Stimulated activated naive B cell treated with anti-CD40 and anti-IgM and Interleukin-4, amounts not matched to agents 10 μg/mL and 1 μg/mL and 100 μg/mL, for 72 hours (primary cell): ENCODE measurements at regions not wholly inside any gene's neighbourhood (a gene's known extent, or its start where the extent isn't known, plus 50 kb on each side); places are given as distances from the start of the nearest gene placed in this dataset.

Experiments
- ATAC-seq, 2 donors: fragments of 150-1000 bp; cut with Tn5 transposase; replicated peaks; 2 replicates each; pipeline ENCODE4 v1.10.0; 2021; ENCODE audit warnings: moderate library complexity in 1 of 2
- DNase-seq: peaks from one replicate; pipeline ENCODE4 v3.0.0; 2021
- H3K27ac Mint-ChIP-seq: one replicate; pipeline ENCODE4 v1.8.0; 2022; ENCODE audit warnings: mild to moderate bottlenecking, mixed read lengths
- H3K27me3 Mint-ChIP-seq, 2 donors: one replicate each; pipeline ENCODE4 v1.8.0; 2022; ENCODE audit warnings: mixed read lengths in 2 of 2
- H3K36me3 Mint-ChIP-seq, 2 donors: one replicate each; pipeline ENCODE4 v1.8.0; 2022; ENCODE audit warnings: mixed read lengths in 2 of 2, mild to moderate bottlenecking in 1 of 2
- H3K4me1 Mint-ChIP-seq, 2 donors: one replicate each; pipeline ENCODE4 v1.8.0; 2022; ENCODE audit warnings: mixed read lengths in 2 of 2, mild to moderate bottlenecking in 1 of 2
- H3K4me3 Mint-ChIP-seq, 2 donors: one replicate each; pipeline ENCODE4 v1.8.0; 2022; ENCODE audit warnings: mild to moderate bottlenecking in 2 of 2, mixed read lengths in 2 of 2, moderate library complexity in 1 of 2
- H3K9me3 Mint-ChIP-seq, 2 donors: one replicate each; pipeline ENCODE4 v1.8.0; 2022; ENCODE audit warnings: mixed read lengths in 2 of 2, mild to moderate bottlenecking in 1 of 2

DNA sequence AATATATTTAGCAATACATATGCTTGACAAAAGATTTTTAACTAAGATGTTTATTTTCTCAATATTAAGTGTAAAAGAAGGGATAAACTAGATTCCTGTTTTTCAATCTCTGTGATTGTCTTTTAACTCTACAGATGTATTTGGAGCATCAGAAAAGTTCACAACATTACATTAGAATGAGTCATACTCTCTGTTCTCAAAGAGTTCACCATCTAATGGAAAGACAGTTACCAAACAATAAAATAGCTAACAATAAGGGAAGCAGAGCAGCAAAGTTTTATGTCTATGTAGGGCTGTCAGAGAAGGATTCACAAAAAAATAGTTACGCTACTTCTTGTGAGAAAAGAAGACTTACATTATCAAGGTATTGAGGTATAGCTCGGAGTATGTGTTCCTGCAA, 109.2 kb upstream of the MAP2 start:
- no peak for ATAC-seq
- Mint-ChIP-seq H3K4me3 (no peak overlapping the region), H3K4me1 (no peaks in the 10 kb centered on the region), H3K36me3 (no peaks in the 10 kb centered on the region), H3K27ac (no peak overlapping the region), H3K27me3 (peaks cover 4 to 5% of the 10 kb centered on the region in 2 donors), H3K9me3 (no peaks in the 10 kb centered on the region)
- no peak for DNase-seq

DNA sequence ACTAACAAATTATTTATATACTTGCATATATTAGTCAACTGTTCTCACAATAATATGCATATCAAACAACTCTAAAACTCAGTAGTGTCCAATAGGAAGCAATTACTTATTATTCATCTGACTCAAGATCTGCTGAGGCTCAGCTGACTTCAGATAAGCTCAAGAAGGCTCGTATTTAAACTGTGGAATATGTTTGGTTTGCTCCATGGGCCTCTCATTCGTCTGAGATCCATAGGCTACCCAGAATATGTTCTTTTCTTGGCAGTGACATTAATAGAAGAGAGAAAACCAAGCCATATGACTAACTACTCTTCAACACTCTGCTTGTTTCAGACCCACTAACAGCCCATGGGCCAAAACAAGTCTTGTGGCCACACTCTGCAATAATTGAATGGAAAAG, 107.7 kb upstream of the MAP2 start:
- ATAC-seq (no peak), DNase-seq (no peak)
- no peaks in the 10 kb centered on the region for H3K9me3 Mint-ChIP-seq
- H3K27me3 Mint-ChIP-seq, result peaks cover under 1 to 4% of the 10 kb centered on the region in 2 donors
- H3K27ac Mint-ChIP-seq, result no peak overlapping the region
- no peak overlapping the region for H3K4me3 Mint-ChIP-seq
- H3K4me1 Mint-ChIP-seq, result no peaks in the 10 kb centered on the region
- no peaks in the 10 kb centered on the region for H3K36me3 Mint-ChIP-seq

- ATAC-seq (no peak), DNase-seq (no peak)
- H3K27ac Mint-ChIP-seq, result no peak overlapping the region
- no peaks in the 10 kb centered on the region for H3K9me3 Mint-ChIP-seq
- no peaks in the 10 kb centered on the region for H3K36me3 Mint-ChIP-seq
- peaks cover 4 to 26% of the 10 kb centered on the region in 2 donors for H3K27me3 Mint-ChIP-seq
- H3K4me3 Mint-ChIP-seq, result no peak overlapping the region
- no peaks in the 10 kb centered on the region for H3K4me1 Mint-ChIP-seq
Measured at GRCh38 chr2:209321076-209321475, 102.8 kb upstream of the MAP2 start.

- no peak overlapping the region for H3K4me3 Mint-ChIP-seq
- H3K27me3 Mint-ChIP-seq, result peaks cover 4 to 26% of the 10 kb centered on the region in 2 donors
- H3K36me3 Mint-ChIP-seq, result no peaks in the 10 kb centered on the region
- DNase-seq (no peak), ATAC-seq (no peak)
- no peaks in the 10 kb centered on the region for H3K9me3 Mint-ChIP-seq
- no peaks in the 10 kb centered on the region for H3K4me1 Mint-ChIP-seq
- H3K27ac Mint-ChIP-seq, result no peak overlapping the region
Measured at GRCh38 chr2:209321581-209321980, 102.3 kb upstream of the MAP2 start.

DNA sequence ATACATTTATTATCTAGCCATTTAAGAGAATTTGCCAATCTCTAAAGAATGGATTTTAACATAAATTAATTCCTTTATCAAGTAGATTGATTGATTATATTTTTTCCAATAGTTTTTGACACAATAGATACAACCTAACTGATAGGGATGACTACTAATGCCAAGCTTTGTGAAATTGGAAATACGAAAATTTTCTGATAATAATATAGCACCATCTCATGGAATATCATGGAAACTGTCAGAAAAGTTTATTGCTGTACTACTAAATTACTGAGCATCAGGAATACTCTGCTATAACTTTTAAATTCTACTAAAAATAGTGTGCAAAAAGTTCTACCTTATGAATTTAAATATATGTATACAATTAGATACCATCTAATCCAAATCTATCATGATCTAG, 101.8 kb upstream of the MAP2 start:
- no peak overlapping the region for H3K27ac Mint-ChIP-seq
- no peak for DNase-seq

GRCh38 chr2:209322905-209323512, 100.8 kb upstream of the MAP2 start:
- Mint-ChIP-seq H3K9me3 (no peaks in the 10 kb centered on the region), H3K36me3 (no peaks in the 10 kb centered on the region), H3K4me1 (no peaks in the 10 kb centered on the region), H3K27me3 (peaks cover 4 to 26% of the 10 kb centered on the region in 2 donors), H3K27ac (no peak overlapping the region), H3K4me3 (no peak overlapping the region)
- ATAC-seq (no peak), DNase-seq (no peak)

More for the DNA sequence above, 101.8 kb upstream of the MAP2 start:
- Mint-ChIP-seq H3K4me1 (no peaks in the 10 kb centered on the region), H3K27me3 (peaks cover 4 to 26% of the 10 kb centered on the region in 2 donors), H3K9me3 (no peaks in the 10 kb centered on the region), H3K36me3 (no peaks in the 10 kb centered on the region), H3K4me3 (no peak overlapping the region)
- ATAC-seq, result no peak

GRCh38 chr2:209323738-209324137, 100.1 kb upstream of the MAP2 start:
- Mint-ChIP-seq H3K27ac (no peak overlapping the region), H3K4me3 (no peak overlapping the region), H3K9me3 (no peaks in the 10 kb centered on the region), H3K36me3 (no peaks in the 10 kb centered on the region), H3K4me1 (no peaks in the 10 kb centered on the region), H3K27me3 (peaks cover 4 to 26% of the 10 kb centered on the region in 2 donors)
- ATAC-seq (no peak), DNase-seq (no peak)

DNA sequence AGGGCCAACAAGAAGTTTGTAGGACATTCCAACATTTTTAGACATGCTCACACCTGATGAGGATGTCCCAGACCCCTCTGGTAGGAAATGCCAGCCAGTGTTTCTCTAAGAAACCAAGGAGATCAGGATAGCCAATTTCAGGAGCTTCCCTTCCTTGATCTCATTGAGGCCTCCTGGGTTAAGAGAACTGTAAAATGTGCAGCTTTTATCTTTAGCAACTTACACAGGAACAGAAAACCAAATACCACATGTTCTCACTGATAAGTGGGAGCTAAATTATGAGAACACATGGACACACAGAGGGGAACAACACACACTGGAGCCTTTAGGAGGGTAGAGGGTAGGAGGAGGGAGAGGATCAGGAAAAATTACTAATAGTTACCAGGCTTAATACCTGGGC, 99.6 kb upstream of the MAP2 start:
- DNase-seq (no peak), ATAC-seq (no peak)
- Mint-ChIP-seq H3K27me3 (peaks cover 4 to 26% of the 10 kb centered on the region in 2 donors), H3K27ac (no peak overlapping the region), H3K4me1 (no peaks in the 10 kb centered on the region), H3K36me3 (no peaks in the 10 kb centered on the region), H3K4me3 (no peak overlapping the region), H3K9me3 (no peaks in the 10 kb centered on the region)

DNA sequence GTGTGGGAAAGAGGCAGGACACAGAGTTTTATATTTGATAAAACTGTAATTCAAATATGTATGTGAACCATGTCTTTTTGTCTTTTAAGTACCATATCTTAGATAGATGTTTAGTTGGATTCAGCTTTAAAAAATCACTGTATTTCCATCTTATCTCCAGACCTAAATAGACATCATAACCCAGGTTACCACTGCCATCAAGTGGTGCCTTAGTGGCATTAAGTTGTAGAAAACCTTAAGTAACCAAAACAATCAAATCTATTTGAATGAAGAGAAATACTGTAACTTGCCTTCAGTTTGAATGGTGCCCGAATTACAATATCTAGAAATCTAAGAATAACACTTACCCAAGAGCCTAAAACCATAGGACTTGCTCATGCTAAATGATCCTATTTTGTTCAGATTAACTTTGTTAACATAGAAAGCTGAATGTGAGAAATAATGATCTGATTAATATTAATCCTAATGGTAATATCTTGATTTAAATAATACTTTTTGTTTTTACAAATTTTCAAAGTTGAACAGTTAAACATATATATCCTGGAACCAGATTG, 92.5 kb upstream of the MAP2 start:
- Mint-ChIP-seq H3K4me3 (no peak overlapping the region), H3K36me3 (no peaks in the 10 kb centered on the region), H3K27ac (no peak overlapping the region), H3K9me3 (no peaks in the 10 kb centered on the region), H3K4me1 (no peaks in the 10 kb centered on the region), H3K27me3 (no peaks in the 10 kb centered on the region)
- ATAC-seq (peak in 1 of 2 donors; percentile 46), DNase-seq (no peak)

DNA sequence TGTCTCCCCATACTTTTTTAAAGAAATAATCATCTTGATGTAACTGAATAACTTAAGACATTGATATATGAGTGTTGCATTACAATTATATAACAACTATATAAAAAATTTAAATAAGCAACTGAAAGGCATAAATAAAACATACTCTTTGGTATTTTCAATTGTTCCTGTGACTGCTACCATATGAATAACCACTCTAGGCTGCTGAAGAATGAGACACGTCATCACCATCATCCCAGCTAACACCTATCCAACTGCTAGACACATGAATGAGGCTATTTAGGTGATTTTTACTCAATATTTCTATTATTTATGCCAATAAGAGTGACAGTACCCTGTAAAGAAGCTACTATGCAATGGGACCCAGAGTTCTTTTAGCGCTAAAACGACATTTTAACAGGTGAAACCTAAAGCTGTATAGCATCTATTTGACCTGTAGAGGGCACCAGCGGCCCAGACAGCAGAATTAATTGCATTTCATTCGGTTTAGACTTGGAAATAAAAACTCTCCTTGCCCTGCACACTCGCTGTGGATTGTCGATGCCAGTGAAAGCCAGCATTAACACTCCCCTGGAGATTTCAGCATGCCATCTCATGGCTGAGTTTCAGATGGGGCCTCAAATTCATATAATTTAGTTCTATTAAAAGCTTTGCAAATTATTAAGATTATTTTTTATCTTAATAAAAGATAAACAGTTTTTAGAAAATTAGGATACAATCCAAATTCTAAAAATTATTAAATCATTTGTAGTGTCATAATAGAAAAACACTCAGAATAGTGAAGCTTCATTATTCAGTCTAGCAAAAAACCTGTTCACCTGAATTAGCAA, 89.4 kb upstream of the MAP2 start:
- no peak overlapping the region for H3K4me3 Mint-ChIP-seq
- no peaks in the 10 kb centered on the region for H3K9me3 Mint-ChIP-seq
- H3K36me3 Mint-ChIP-seq, result no peaks in the 10 kb centered on the region
- DNase-seq (peak; percentile 18), ATAC-seq (peak; percentile 68 to 70)
- H3K4me1 Mint-ChIP-seq, result no peaks in the 10 kb centered on the region
- H3K27me3 Mint-ChIP-seq, result peaks cover 10 to 14% of the 10 kb centered on the region in 2 donors
- no peak overlapping the region for H3K27ac Mint-ChIP-seq

- Mint-ChIP-seq H3K4me1 (no peaks in the 10 kb centered on the region), H3K4me3 (no peak overlapping the region), H3K27me3 (peaks cover 24 to 31% of the 10 kb centered on the region in 2 donors), H3K9me3 (no peaks in the 10 kb centered on the region), H3K36me3 (no peaks in the 10 kb centered on the region), H3K27ac (no peak overlapping the region)
- DNase-seq (no peak), ATAC-seq (no peak)
Measured at GRCh38 chr2:209340522-209340921, 83.3 kb upstream of the MAP2 start.

DNA sequence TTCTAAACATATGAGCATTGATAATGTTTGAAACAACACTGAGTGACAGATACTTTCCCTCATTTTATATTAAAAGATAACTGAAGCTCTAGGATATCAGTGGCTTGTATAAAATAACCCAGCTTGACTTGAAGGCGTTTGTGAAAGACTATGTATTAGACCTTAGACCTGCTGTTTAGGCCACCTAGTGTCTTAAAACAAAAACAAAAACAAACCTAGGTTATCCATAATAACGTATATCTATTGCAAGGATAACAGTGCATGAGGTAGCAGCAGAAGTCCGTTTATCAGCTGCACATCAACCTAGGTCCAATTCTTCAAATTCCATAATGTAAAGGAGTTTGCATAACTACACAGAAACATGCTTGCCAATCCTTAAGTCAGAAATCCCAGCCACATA, 79.5 kb upstream of the MAP2 start:
- Mint-ChIP-seq H3K36me3 (no peaks in the 10 kb centered on the region), H3K27me3 (peaks cover 14 to 17% of the 10 kb centered on the region in 2 donors), H3K9me3 (no peaks in the 10 kb centered on the region), H3K4me1 (no peaks in the 10 kb centered on the region), H3K27ac (no peak overlapping the region), H3K4me3 (no peak overlapping the region)
- DNase-seq, result no peak
- ATAC-seq, result no peak

GRCh38 chr2:209348433-209348832, 75.4 kb upstream of the MAP2 start:
- Mint-ChIP-seq H3K4me1 (no peaks in the 10 kb centered on the region), H3K27me3 (peaks cover 5 to 6% of the 10 kb centered on the region in 2 donors)
- ATAC-seq, result no peak

GRCh38 chr2:209351636-209352035, 72.2 kb upstream of the MAP2 start:
- no peak overlapping the region for H3K27ac Mint-ChIP-seq
- ATAC-seq (no peak), DNase-seq (no peak)
- no peaks in the 10 kb centered on the region for H3K36me3 Mint-ChIP-seq
- peaks cover 12 to 24% of the 10 kb centered on the region in 2 donors for H3K27me3 Mint-ChIP-seq
- no peaks in the 10 kb centered on the region for H3K4me1 Mint-ChIP-seq
- peaks cover 0 to 4% of the 10 kb centered on the region in 2 donors for H3K9me3 Mint-ChIP-seq
- H3K4me3 Mint-ChIP-seq, result no peak overlapping the region

More at GRCh38 chr2:209348433-209348832, 75.4 kb upstream of the MAP2 start:
- no peak for DNase-seq
- Mint-ChIP-seq H3K27ac (no peak overlapping the region), H3K36me3 (no peaks in the 10 kb centered on the region), H3K9me3 (no peaks in the 10 kb centered on the region), H3K4me3 (no peak overlapping the region)

- no peaks in the 10 kb centered on the region for H3K4me1 Mint-ChIP-seq
- H3K27ac Mint-ChIP-seq, result no peak overlapping the region
- no peak for ATAC-seq
- H3K36me3 Mint-ChIP-seq, result no peaks in the 10 kb centered on the region
- no peak for DNase-seq
- H3K9me3 Mint-ChIP-seq, result peaks cover 0 to 4% of the 10 kb centered on the region in 2 donors
- H3K4me3 Mint-ChIP-seq, result no peak overlapping the region
- peaks cover 17 to 26% of the 10 kb centered on the region in 2 donors for H3K27me3 Mint-ChIP-seq
Measured at GRCh38 chr2:209358992-209359391, 64.9 kb upstream of the MAP2 start.
